Mesothelial cell of epicardium (in vitro differentiated cells): ENCODE measurements at regions not wholly inside any gene's neighbourhood (a gene's known extent, or its start where the extent isn't known, plus 50 kb on each side); places are given as distances from the start of the nearest gene placed in this dataset.

Experiments
- DNase-seq, 2 experiments: peaks; one replicate each; pipeline ENCODE4 v3.0.0; 2021; ENCODE audit warnings: low spot score in 2 of 2; ENCODE audit not compliant: unreplicated experiment in 2 of 2
- H3K27ac Mint-ChIP-seq: 2 replicates; pipeline ENCODE4 v1.8.0; 2021; ENCODE audit warnings: mixed read lengths
- H3K27me3 Mint-ChIP-seq: 2 replicates; pipeline ENCODE4 v1.8.0; 2021; ENCODE audit warnings: low read depth, mixed read lengths
- H3K36me3 Mint-ChIP-seq: 2 replicates; pipeline ENCODE4 v1.8.0; 2021; ENCODE audit warnings: mixed read lengths
- H3K4me1 Mint-ChIP-seq: 2 replicates; pipeline ENCODE4 v1.8.0; 2021; ENCODE audit warnings: mixed read lengths
- H3K4me3 Mint-ChIP-seq: 2 replicates; pipeline ENCODE4 v1.8.0; 2021; ENCODE audit warnings: mild to moderate bottlenecking, moderate library complexity, mixed read lengths
- H3K9me3 Mint-ChIP-seq: 2 replicates; pipeline ENCODE4 v1.8.0; 2021; ENCODE audit warnings: mixed read lengths
- TF ChIP-seq, protein P1 (sequence below): fragments of 200-600 bp; sonication (generic); IDR thresholded peaks from one replicate; pipeline ENCODE4 v1.5.0; 2021; ENCODE audit warnings: antibody characterized with exemption; ENCODE audit not compliant: unreplicated experiment

DNA sequence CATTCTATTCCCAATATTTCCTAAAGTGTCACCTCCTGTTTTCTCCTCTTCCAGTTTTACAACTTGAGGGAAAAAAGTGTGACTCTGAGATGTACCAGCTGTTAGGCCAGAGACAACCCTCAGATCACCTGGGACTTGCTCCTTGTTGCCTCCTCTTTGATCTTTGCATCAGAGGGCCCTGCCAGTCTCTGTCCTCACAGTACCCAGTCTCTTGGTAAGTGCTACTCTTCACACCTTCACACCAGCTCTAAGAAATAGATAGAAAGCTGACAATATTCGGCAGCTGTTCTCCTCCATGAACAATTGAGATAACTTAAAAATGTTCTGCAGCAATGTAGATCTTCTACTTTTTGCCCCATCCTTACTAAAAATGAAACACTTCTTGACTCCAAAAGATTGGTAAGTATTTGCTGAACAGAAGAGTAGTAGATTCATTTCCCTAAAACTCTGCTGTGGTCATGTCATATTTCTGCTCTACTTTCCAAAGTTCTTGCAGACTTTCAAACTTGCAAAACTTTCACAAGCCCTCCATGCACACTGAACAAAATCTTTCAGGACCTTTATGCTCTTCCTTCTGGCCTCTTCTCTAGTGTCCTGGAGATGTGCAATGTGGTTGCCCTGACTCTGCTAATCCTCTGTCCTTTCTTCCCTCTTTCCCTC is 188.6 kb downstream of the SNX18 start:
- Mint-ChIP-seq H3K27me3 (no peaks in the 10 kb centered on the region), H3K36me3 (no peaks in the 10 kb centered on the region), H3K4me3 (no peak overlapping the region), H3K9me3 (no peaks in the 10 kb centered on the region), H3K4me1 (peaks cover 4% of the 10 kb centered on the region), H3K27ac (no peak overlapping the region)
- DNase-seq: no peak
- TF ChIP-seq, protein P1, sequence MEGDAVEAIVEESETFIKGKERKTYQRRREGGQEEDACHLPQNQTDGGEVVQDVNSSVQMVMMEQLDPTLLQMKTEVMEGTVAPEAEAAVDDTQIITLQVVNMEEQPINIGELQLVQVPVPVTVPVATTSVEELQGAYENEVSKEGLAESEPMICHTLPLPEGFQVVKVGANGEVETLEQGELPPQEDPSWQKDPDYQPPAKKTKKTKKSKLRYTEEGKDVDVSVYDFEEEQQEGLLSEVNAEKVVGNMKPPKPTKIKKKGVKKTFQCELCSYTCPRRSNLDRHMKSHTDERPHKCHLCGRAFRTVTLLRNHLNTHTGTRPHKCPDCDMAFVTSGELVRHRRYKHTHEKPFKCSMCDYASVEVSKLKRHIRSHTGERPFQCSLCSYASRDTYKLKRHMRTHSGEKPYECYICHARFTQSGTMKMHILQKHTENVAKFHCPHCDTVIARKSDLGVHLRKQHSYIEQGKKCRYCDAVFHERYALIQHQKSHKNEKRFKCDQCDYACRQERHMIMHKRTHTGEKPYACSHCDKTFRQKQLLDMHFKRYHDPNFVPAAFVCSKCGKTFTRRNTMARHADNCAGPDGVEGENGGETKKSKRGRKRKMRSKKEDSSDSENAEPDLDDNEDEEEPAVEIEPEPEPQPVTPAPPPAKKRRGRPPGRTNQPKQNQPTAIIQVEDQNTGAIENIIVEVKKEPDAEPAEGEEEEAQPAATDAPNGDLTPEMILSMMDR: no peak

DNA sequence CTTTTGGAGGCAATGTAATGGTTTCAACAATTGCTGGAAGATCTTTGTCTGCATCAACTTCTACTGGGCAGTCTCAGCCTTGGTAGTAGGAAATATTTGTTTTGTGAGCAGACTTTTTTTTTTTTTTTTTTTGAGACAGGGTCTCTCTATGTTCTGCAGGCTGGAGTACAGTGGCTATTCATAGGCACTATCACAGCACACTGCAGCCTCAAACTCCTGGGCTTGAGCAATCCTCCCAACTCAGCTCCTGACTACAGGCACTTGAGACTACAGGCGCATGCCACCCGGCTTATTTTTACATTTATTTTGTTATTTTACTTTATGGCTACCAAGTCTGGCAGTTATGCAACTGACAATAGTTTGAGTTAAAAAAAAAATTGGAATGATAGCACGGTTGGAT is 187.3 kb downstream of the SNX18 start:
- Mint-ChIP-seq H3K27ac (no peak overlapping the region), H3K36me3 (no peaks in the 10 kb centered on the region), H3K4me3 (no peak overlapping the region), H3K9me3 (no peaks in the 10 kb centered on the region), H3K27me3 (no peaks in the 10 kb centered on the region), H3K4me1 (peaks cover 7% of the 10 kb centered on the region)
- TF ChIP-seq, protein P1: no peak
- DNase-seq: no peak

DNA sequence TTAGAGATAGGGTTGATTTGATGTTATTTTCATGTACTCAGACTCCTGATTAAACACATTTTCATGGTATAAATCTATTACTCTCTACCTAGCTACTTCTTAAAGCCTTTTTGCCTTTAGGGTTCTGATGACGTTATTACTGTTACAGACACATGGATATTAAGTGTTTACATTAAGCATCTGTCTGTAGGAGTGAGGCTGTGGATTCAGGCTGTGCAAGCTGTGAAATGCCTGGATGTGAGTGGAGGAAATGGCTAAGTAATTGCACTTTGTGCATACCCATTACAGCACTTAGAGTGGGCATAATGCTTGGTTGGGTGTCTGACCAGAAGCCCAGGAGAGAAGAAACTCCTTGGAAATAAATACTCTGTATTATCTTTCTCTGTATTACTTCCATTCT is 186.8 kb downstream of the SNX18 start:
- H3K4me3 Mint-ChIP-seq: no peak overlapping the region
- TF ChIP-seq, protein P1: no peak
- H3K27ac Mint-ChIP-seq: no peak overlapping the region
- no peaks in the 10 kb centered on the region for H3K9me3 Mint-ChIP-seq
- no peaks in the 10 kb centered on the region for H3K27me3 Mint-ChIP-seq
- DNase-seq: no peak
- no peaks in the 10 kb centered on the region for H3K36me3 Mint-ChIP-seq
- peaks cover 7% of the 10 kb centered on the region for H3K4me1 Mint-ChIP-seq

DNA sequence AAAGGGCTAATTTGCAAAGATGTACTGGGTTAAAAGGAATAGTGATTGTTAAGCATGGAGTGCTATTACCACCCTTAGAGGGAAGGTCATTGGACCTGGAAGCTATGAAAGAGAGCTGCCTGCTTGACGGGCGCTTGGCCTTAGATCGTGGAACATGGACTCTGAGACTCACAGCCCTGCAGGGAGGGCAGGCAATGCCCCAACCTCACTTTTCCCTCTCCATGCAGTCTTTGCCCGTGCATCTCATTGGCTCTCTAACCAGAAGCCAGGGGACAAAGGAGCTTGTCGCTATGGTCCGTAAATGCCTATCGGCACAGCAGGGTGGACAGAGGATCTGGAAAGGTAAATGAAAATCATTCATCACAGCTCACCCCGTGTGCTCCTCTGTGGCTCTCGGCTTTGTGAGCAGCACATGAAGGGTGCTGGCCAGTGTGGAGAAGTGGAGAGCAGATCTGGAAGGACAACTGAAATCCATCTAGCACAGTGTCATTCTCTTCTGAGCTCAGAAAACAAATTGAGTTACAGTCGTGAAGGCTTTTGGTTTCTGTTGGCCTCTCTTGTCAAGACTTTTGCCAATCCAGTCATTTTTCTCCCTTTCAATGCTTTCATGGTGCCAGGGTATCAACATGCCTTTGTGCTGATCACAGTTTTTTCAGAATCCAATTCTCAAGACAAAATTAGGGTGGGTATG is 186.2 kb downstream of the SNX18 start:
- H3K4me1 Mint-ChIP-seq: peaks cover 7% of the 10 kb centered on the region
- DNase-seq: no peak
- no peaks in the 10 kb centered on the region for H3K9me3 Mint-ChIP-seq
- H3K27ac Mint-ChIP-seq: no peak overlapping the region
- no peaks in the 10 kb centered on the region for H3K27me3 Mint-ChIP-seq
- TF ChIP-seq, protein P1: no peak
- no peak overlapping the region for H3K4me3 Mint-ChIP-seq
- no peaks in the 10 kb centered on the region for H3K36me3 Mint-ChIP-seq

DNA sequence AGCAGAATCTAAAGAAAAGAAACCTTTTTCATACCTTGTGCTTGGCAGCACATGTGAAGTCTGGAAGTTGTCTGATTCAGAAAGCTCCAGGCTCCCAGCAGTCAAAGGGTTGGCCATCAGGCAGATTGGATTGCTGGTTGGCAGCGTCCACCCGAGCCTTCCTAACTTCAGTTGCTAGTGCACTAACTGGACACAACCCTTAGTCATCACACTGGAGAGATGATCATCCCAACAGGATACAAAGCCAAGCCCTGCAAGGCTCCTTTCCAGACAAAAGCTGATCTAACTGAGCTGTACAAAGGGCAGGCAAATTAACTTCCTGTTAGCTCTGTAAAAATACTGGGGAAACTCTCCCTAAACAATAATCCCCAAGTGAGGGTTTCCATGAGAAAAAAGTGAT is 185.6 kb downstream of the SNX18 start:
- H3K27ac Mint-ChIP-seq: no peak overlapping the region
- no peaks in the 10 kb centered on the region for H3K27me3 Mint-ChIP-seq
- no peak for DNase-seq
- peaks cover 7% of the 10 kb centered on the region for H3K4me1 Mint-ChIP-seq
- H3K9me3 Mint-ChIP-seq: no peaks in the 10 kb centered on the region
- no peak overlapping the region for H3K4me3 Mint-ChIP-seq
- H3K36me3 Mint-ChIP-seq: no peaks in the 10 kb centered on the region
- TF ChIP-seq, protein P1: no peak
